ENCODE measurements at regions not wholly inside any gene's neighbourhood (a gene's known extent, or its start where the extent isn't known, plus 50 kb on each side); places are given as distances from the start of the nearest gene placed in this dataset.

GRCh38 chr7:69498671-69499070, 99.6 kb upstream of the AUTS2 start:
- no peak for TF ChIP-seq CTCF (IDR thresholded peaks at IDR 0.05; ENCODE audit: insufficient read depth, low read length, missing control alignments)
- DNase-seq (ENCODE audit: low read depth, low spot score), result no peak
- no peak overlapping the region for H3K4me3 ChIP-seq (ENCODE audit: low read depth, low read length)
- ChIA-PET POLR2A (no interaction called here), CTCF (no interaction called here)

- H3K4me3 ChIP-seq (ENCODE audit: low read depth, low read length), result no peak overlapping the region
- ChIA-PET POLR2A (no interaction called here), CTCF (no interaction called here)
- no peak for DNase-seq (ENCODE audit: low read depth, low spot score)
- no peak for TF ChIP-seq CTCF (IDR thresholded peaks at IDR 0.05; ENCODE audit: insufficient read depth, low read length, missing control alignments)
Measured at GRCh38 chr7:69502358-69502757, 95.9 kb upstream of the AUTS2 start.

GRCh38 chr7:69504733-69505420, 93.4 kb upstream of the AUTS2 start:
- POLR2A ChIA-PET, result no interaction called here
- no peak for TF ChIP-seq CTCF (IDR thresholded peaks at IDR 0.05; ENCODE audit: insufficient read depth, low read length, missing control alignments)
- CTCF ChIA-PET, result interaction anchor here (1.1 kb wide), 1 partner anchor 14 kb away, joined by 3 read pairs; no protein-coding TSS in a partner anchor
- DNase-seq (ENCODE audit: low read depth, low spot score), result no peak
- no peak overlapping the region for H3K4me3 ChIP-seq (ENCODE audit: low read depth, low read length)

GRCh38 chr7:69508736-69509135, 89.5 kb upstream of the AUTS2 start:
- TF ChIP-seq CTCF (IDR thresholded peaks at IDR 0.05; ENCODE audit: insufficient read depth, low read length, missing control alignments), result no peak
- ChIA-PET POLR2A (interaction anchor here (0.7 kb wide), 1 partner anchor 544 kb away, joined by 7 read pairs; no protein-coding TSS in a partner anchor), CTCF (no interaction called here)
- DNase-seq (ENCODE audit: low read depth, low spot score), result no peak
- H3K4me3 ChIP-seq (ENCODE audit: low read depth, low read length), result no peak overlapping the region

- ChIA-PET POLR2A (no interaction called here), CTCF (no interaction called here)
- no peak overlapping the region for H3K4me3 ChIP-seq (ENCODE audit: low read depth, low read length)
- DNase-seq (ENCODE audit: low read depth, low spot score), result no peak
- no peak for TF ChIP-seq CTCF (IDR thresholded peaks at IDR 0.05; ENCODE audit: insufficient read depth, low read length, missing control alignments)
Measured at GRCh38 chr7:69510114-69510513, 88.2 kb upstream of the AUTS2 start.

- ChIA-PET POLR2A (no interaction called here), CTCF (no interaction called here)
- H3K4me3 ChIP-seq (ENCODE audit: low read depth, low read length), result no peak overlapping the region
- no peak for TF ChIP-seq CTCF (IDR thresholded peaks at IDR 0.05; ENCODE audit: insufficient read depth, low read length, missing control alignments)
- DNase-seq (ENCODE audit: low read depth, low spot score), result no peak
Measured at GRCh38 chr7:69515495-69516212, 82.6 kb upstream of the AUTS2 start.
